HL-60 (cell line): ENCODE measurements at regions not wholly inside any gene's neighbourhood (a gene's known extent, or its start where the extent isn't known, plus 50 kb on each side); places are given as distances from the start of the nearest gene placed in this dataset.

ENCODE experiments used
- CTCF ChIP-seq: IDR thresholded peaks from one replicate; pipeline ENCODE4 v1.5.1; 2011; ENCODE audit warnings: low read length, control low read depth, inconsistent platforms; ENCODE audit not compliant: insufficient read depth
- GABPA ChIP-seq: IDR thresholded peaks from 2 replicates; pipeline ENCODE4 v1.6.1; 2012; ENCODE audit warnings: low read depth
- POLR2AphosphoS5 ChIP-seq: IDR thresholded peaks from 2 replicates; pipeline ENCODE4 v1.6.1; 2012; ENCODE audit warnings: low read depth

DNA sequence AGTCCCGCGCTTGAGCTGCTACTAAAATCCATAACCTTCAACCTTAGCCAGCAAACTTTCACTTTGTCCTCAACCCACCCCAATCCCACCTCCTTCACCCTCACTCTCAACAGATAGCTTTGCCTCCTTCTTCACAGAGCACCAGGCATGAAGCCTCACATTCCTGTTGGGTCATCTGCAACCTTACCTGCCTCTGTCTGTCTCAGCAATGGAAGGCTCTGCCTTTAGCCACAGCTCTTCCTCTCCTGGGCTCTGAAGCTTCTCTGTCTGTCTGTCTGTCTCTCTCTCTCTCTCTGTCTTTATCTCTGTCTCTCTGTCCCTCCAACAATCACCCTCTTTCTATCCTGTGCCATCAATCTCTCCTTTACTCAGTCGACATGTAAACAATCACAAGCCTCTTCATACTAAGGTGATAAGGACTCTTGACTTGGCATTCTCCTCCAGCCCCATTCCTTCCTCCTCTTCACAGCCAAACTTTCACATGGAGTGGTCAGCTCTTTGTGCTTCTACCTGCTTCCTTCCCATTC lies 220.8 kb downstream of the SPTSSA start:
- TF ChIP-seq CTCF = no peak
- TF ChIP-seq POLR2AphosphoS5 = no peak
- TF ChIP-seq GABPA = no peak
